SK-N-SH treated with all-trans-retinoic acid at 6 μM for 48 hours (cell line): ENCODE measurements at regions not wholly inside any gene's neighbourhood (a gene's known extent, or its start where the extent isn't known, plus 50 kb on each side); places are given as distances from the start of the nearest gene placed in this dataset.

Experiments
- ATAC-seq: fragments of 200-7000 bp; cut with Tn5 transposase; 3 replicates; pipeline ENCODE4 v1.9.1; 2020; ENCODE audit warnings: mild to moderate bottlenecking, moderate library complexity
- CREB5 ChIP-seq: fragments of 250-450 bp; sonication (Bioruptor Pico); IDR thresholded peaks from 2 replicates; pipeline ENCODE4 v1.5.1; 2020; ENCODE audit warnings: low read depth, mild to moderate bottlenecking, moderate library complexity
- CSRNP3 ChIP-seq: fragments of 250-450 bp; sonication (Bioruptor Pico); IDR thresholded peaks from 2 replicates; pipeline ENCODE4 v1.5.1; 2021; ENCODE audit warnings: mild to moderate bottlenecking, moderate library complexity
- ESRRG ChIP-seq: fragments of 250-450 bp; sonication (Bioruptor Pico); IDR thresholded peaks from 2 replicates; pipeline ENCODE4 v1.6.1; 2021; ENCODE audit warnings: mild to moderate bottlenecking
- GLIS3 ChIP-seq: fragments of 250-450 bp; sonication (Bioruptor Pico); IDR thresholded peaks from 2 replicates; pipeline ENCODE4 v1.5.0; 2020; ENCODE audit warnings: mild to moderate bottlenecking, moderate library complexity
- ISL1 ChIP-seq: fragments of 250-450 bp; sonication (Bioruptor Pico); IDR thresholded peaks from 2 replicates; pipeline ENCODE4 v2.1.2; 2022; ENCODE audit warnings: mild to moderate bottlenecking, moderate library complexity
- POU6F1 ChIP-seq: fragments of 250-450 bp; sonication (Bioruptor Pico); IDR thresholded peaks from 2 replicates; pipeline ENCODE4 v1.8.0; 2021; ENCODE audit warnings: low read depth, mild to moderate bottlenecking, moderate library complexity, borderline replicate concordance
- PPARA ChIP-seq: fragments of 250-450 bp; sonication (Bioruptor Pico); IDR thresholded peaks from 2 replicates; pipeline ENCODE4 v1.5.0; 2020; ENCODE audit warnings: mild to moderate bottlenecking, borderline replicate concordance
- SNAI2 ChIP-seq: fragments of 250-450 bp; sonication (Bioruptor Pico); IDR thresholded peaks from 2 replicates; pipeline ENCODE4 v1.5.0; 2020; ENCODE audit warnings: mild to moderate bottlenecking, moderate library complexity
- TCF4 ChIP-seq: fragments of 250-450 bp; sonication (Bioruptor Pico); IDR thresholded peaks from 2 replicates; pipeline ENCODE4 v1.8.0; 2021; ENCODE audit warnings: mild to moderate bottlenecking, moderate library complexity, borderline replicate concordance
- TOX ChIP-seq: fragments of 250-450 bp; sonication (Bioruptor Pico); IDR thresholded peaks from 2 replicates; pipeline ENCODE4 v1.8.0; 2021; ENCODE audit warnings: mild to moderate bottlenecking, moderate library complexity, borderline replicate concordance
- TSHZ2 ChIP-seq: fragments of 250-450 bp; sonication (Bioruptor Pico); IDR thresholded peaks from 2 replicates; pipeline ENCODE4 v1.5.0; 2020; ENCODE audit warnings: mild to moderate bottlenecking, moderate library complexity
- ZC3H10 ChIP-seq: fragments of 250-450 bp; sonication (Bioruptor Pico); IDR thresholded peaks from 2 replicates; pipeline ENCODE4 v1.5.1; 2021; ENCODE audit warnings: mild to moderate bottlenecking, moderate library complexity
- ZFP3 ChIP-seq: fragments of 250-450 bp; sonication (Bioruptor Pico); IDR thresholded peaks from 2 replicates; pipeline ENCODE4 v1.5.0; 2020; ENCODE audit warnings: mild to moderate bottlenecking, moderate library complexity
- ZFP30 ChIP-seq: fragments of 450-650 bp; formaldehyde crosslinking; IDR thresholded peaks from 2 replicates; pipeline ENCODE4 v1.5.0; 2022; ENCODE audit warnings: mild to moderate bottlenecking, moderate library complexity
- ZNF565 ChIP-seq: fragments of 450-650 bp; formaldehyde crosslinking; conservative IDR thresholded peaks from 2 replicates; pipeline ENCODE4 v1.5.0; 2020; ENCODE audit warnings: low read depth, mild to moderate bottlenecking, moderate library complexity
- ZNF70 ChIP-seq: fragments of 450-650 bp; formaldehyde crosslinking; IDR thresholded peaks from 2 replicates; pipeline ENCODE4 v1.5.0; 2020; ENCODE audit warnings: mild to moderate bottlenecking, moderate library complexity
- ZNF8 ChIP-seq: fragments of 450-650 bp; formaldehyde crosslinking; IDR thresholded peaks from 2 replicates; pipeline ENCODE4 v1.5.0; 2020; ENCODE audit warnings: mild to moderate bottlenecking, moderate library complexity

- no peak for ATAC-seq
- TF ChIP-seq GLIS3 (no peak), ZFP30 (no peak)
- TF ChIP-seq, all 23 proteins: peak for 0
These were observed 79.4 kb downstream of the EMX2 start for GRCh38 chr10:117621795-117622420.

- TF ChIP-seq CREB5 (CRISPR knock-in tag) (no peak), SNAI2 (CRISPR knock-in tag) (no peak), ZNF70 (CRISPR knock-in tag) (no peak), ISL1 (CRISPR knock-in tag) (no peak), TSHZ2 (CRISPR knock-in tag) (no peak), ZNF565 (no peak), ZFP30 (no peak), CSRNP3 (no peak), ZC3H10 (no peak), POU6F1 (no peak), ZNF8 (CRISPR knock-in tag) (no peak), PPARA (CRISPR knock-in tag) (no peak), ESRRG (CRISPR knock-in tag) (no peak)
- ATAC-seq: no peak
These were observed 80.1 kb downstream of the EMX2 start for GRCh38 chr10:117622471-117623184.

- ATAC-seq: no peak
- no peak for TF ChIP-seq SNAI2 (CRISPR knock-in tag)
- no peak for TF ChIP-seq ZFP3 (CRISPR knock-in tag)
- TF ChIP-seq ISL1 (CRISPR knock-in tag): no peak
- TF ChIP-seq POU6F1: no peak
- no peak for TF ChIP-seq TSHZ2 (CRISPR knock-in tag)
- no peak for TF ChIP-seq ZC3H10
- no peak for TF ChIP-seq GLIS3
- TF ChIP-seq PPARA (CRISPR knock-in tag): no peak
- TF ChIP-seq ZNF70 (CRISPR knock-in tag): no peak
- no peak for TF ChIP-seq TCF4 (CRISPR knock-in tag)
- no peak for TF ChIP-seq ESRRG (CRISPR knock-in tag)
- no peak for TF ChIP-seq CREB5 (CRISPR knock-in tag)
- no peak for TF ChIP-seq TOX
These were observed 83.7 kb downstream of the EMX2 start for GRCh38 chr10:117626228-117626627.
